IPS DF 19.7 (cell line): ENCODE measurements at regions not wholly inside any gene's neighbourhood (a gene's known extent, or its start where the extent isn't known, plus 50 kb on each side); places are given as distances from the start of the nearest gene placed in this dataset.
A peak's percentile ranks its signal among the peaks of the same experiment; 100 is the strongest.

Source experiments
- DNase-seq: peaks from one replicate; pipeline ENCODE4 v3.0.0-alpha.2; 2013; ENCODE audit warnings: low read depth, low spot score

GRCh38 chr4:107166181-107166580 is 130.1 kb upstream of the DKK2 start:
- no peak for DNase-seq

- no peak for DNase-seq
These were observed 128.9 kb upstream of the DKK2 start for GRCh38 chr4:107164962-107165475.

GRCh38 chr4:107156443-107156842 is 120.3 kb upstream of the DKK2 start:
- no peak for DNase-seq

GRCh38 chr4:107155366-107155765 is 119.3 kb upstream of the DKK2 start:
- DNase-seq, result no peak

DNA sequence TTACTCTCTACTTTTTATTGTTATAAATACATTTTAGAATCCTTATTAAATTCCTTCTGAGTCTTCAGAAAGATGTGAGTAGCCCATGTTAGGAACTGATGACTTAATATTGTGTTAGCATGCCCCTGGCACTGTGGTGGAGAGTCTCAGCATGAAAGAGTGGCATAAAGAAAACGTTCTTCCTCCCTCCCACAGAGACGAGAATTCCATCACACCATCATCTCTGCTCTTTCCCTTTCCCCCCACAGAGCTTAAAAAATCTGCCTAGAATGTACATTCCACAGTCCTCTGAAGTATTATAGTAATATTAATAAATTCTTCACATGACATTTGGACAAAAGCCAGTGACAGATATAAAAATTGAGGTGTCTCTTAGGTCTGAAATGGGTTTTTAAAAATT is 117.8 kb upstream of the DKK2 start:
- DNase-seq, result no peak

- peak; percentile 42 for DNase-seq
These were observed 117.1 kb upstream of the DKK2 start for GRCh38 chr4:107153228-107153627.

- DNase-seq, result no peak
These were observed 115.1 kb upstream of the DKK2 start for GRCh38 chr4:107151173-107151572.

DNA sequence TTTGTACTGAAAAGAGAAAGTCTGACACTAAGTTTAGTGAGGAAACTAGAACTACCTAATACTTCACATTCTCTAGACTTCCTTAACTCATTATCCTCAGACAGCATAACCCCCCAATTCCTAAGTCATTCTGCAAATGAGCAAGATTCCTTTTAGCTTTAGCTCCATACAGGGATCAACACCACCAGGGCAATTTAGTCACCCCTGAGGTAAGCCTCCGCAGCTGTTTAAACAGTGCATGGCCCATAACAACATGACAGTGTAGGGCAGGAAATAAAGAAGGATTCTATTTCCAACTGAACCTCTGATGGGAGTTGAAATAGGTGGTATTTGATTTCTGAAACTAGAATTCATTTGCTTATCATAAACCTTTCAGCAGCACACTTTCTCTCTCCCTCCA is 112.8 kb upstream of the DKK2 start:
- DNase-seq, result no peak

DNA sequence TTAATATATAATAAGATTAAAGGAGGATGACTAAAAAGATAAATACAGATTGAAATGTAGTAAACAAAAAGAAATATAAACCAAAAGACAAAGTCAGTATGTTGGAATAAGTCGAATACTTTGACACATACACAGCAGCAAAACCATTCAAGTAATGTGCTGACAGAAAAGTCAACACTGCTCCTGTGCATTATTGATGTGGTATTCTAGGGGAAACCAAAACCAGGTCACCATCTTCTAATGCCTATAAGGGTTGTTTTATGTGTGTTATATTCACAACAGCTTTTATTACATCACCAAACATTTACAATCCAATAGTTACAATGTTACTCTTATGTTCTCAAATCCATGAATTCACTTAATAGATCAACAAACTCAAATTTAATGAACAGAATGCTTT is 111.8 kb upstream of the DKK2 start:
- no peak for DNase-seq

GRCh38 chr4:107138433-107138832 is 102.3 kb upstream of the DKK2 start:
- DNase-seq, result no peak

DNA sequence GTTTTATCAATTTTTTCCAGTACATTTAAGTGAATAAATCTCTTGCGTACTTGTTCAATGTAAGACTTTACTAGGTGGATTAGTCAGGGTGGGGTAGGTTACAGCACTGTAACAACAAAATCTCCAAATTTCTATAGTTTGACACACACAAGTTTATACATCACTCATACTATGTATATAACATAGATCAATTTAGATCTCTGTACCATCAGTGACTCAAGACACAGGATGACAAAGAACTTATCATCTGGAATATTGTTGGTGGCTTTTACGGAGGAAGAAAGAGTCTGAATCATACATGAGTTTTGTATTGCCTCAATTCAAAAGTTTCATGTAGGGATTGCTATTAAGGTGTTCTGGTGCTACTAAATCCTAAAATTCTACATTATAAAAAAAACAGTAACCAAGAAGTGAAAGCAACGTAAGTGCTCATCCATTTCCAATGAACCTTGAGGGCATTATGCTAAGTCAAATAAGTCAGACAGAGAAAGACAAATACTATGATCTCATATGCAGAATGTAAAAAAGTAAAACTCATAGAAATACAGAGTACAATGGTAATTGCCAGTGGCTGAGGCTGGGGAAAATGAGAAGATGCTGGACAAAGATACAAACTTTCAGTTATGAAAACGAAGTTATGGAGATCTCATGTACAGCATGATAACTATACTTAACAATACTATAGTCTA is 98.0 kb upstream of the DKK2 start:
- DNase-seq, result no peak

- DNase-seq, result no peak
These were observed 95.2 kb upstream of the DKK2 start for GRCh38 chr4:107131295-107131694.

GRCh38 chr4:107130157-107130556 is 94.0 kb upstream of the DKK2 start:
- no peak for DNase-seq

- no peak for DNase-seq
These were observed 93.5 kb upstream of the DKK2 start for GRCh38 chr4:107129611-107130010.

- no peak for DNase-seq
These were observed 93.0 kb upstream of the DKK2 start for GRCh38 chr4:107129076-107129475.

DNA sequence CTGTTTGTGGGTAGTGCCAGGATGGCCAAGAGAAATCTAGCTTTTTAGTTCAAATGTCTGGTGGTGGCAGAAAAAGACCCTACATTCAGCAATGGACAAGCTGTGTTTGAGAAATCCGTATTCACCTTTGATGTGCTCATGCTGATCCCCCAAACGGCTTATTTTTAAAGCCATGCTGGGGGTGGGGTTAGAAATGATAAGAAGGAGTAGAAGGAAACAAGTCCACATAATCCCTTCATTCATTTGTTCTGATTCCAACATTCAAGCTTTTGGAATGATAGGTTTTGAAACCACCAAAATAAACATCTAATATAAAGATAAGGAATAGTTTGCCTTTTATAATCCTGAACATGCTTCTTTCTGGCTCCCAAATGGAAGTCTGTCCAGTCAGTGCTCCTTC is 92.0 kb upstream of the DKK2 start:
- no peak for DNase-seq

DNA sequence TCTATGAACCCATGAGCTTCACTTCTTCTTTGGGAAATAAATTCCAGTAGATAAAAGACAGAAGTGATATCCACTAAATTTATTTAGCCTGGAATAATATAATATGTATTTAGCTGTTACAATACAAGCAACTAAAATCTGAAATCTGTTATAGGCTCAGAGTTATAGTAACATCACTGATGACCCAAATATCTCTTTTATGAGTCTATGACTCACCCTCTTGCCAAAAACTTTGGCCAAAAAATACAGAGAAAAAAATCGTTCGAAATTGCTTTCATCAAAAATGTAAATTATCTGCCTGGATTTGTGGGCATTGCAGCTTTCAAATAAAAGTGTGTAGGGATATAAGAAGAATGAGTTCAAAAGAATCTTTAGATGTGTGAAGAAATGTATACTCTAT is 89.4 kb upstream of the DKK2 start:
- DNase-seq, result no peak

DNA sequence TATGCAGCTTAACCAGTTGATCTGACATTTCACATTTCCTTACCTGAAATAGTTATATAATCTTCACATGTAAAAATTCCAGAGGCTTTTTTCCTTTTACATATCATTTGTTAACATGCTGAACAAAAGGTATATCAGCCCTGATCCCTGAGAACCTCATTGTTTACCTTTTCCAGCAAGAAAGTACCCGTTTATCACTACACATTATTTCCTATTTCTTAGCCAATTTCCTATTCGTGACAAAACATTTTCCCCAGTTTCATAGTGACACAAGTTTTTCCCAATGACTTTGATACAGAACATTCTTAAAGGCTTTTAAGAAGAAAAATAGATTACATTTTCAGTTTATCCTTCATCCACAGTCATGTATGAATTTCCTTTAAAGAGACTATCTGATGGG is 86.6 kb upstream of the DKK2 start:
- DNase-seq, result no peak

DNA sequence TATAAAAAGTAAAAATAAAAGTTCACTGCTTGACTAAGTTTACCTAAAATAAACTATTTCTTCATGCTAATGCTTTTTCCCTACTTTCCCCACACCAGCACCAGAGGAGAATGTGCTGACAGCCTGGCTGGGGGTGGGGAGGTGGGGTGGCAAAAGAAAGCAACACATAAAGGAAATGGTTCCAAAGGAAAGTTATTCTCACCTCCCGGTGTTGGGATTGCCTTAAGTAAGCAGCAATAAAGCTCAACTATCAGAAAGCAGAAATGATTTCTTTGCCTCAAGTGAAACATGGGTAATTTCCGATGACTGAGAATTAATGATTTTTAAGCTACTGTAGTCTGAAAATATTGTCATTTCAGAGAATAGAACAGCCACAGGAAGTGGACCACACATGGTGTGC is 84.5 kb upstream of the DKK2 start:
- no peak for DNase-seq

GRCh38 chr4:107117726-107118125 is 81.6 kb upstream of the DKK2 start:
- no peak for DNase-seq

- no peak for DNase-seq
These were observed 79.2 kb upstream of the DKK2 start for GRCh38 chr4:107115185-107115847.

- DNase-seq, result no peak
These were observed 77.9 kb upstream of the DKK2 start for GRCh38 chr4:107114059-107114458.

GRCh38 chr4:107098401-107098800 is 62.3 kb upstream of the DKK2 start:
- DNase-seq, result no peak
